ENCODE measurements at regions not wholly inside any gene's neighbourhood (a gene's known extent, or its start where the extent isn't known, plus 50 kb on each side); places are given as distances from the start of the nearest gene placed in this dataset.

DNA sequence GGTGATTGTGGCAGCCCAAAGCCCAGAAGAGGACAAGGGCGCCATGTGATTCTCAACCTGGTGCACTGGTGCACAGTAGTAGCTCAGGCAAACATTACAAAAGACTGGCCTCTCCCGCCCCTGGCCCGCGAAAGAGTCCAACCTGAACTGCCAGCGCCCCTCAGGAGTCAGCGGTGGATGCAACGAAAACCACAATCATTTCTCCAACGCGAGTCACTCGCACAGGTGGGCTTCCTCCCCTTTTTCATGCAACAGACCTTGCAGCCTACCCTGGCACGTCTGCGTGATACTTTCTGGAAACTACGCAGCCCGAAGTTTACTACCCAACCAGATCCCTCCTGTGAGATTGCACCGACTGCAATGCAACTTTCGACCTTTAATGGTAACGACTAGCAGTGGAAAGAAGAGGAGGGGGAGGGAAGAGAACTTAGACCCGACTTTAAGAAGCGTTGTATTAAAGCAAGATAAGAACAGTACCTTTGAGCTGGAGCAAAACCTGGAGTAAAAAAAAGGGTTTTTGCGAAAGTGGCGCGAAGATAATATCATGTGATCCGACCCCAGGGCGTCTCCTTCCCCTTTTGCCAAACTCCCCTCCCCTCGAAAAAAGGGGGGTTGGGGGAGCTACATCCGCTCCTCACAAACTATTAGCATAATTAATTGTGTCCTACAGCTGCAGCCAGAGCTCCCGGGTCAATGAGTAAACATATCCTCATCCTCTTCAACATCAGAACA, 63.3 kb upstream of the CCDC160 start:
- no peak for DNase-seq (ENCODE audit: low spot score)

DNA sequence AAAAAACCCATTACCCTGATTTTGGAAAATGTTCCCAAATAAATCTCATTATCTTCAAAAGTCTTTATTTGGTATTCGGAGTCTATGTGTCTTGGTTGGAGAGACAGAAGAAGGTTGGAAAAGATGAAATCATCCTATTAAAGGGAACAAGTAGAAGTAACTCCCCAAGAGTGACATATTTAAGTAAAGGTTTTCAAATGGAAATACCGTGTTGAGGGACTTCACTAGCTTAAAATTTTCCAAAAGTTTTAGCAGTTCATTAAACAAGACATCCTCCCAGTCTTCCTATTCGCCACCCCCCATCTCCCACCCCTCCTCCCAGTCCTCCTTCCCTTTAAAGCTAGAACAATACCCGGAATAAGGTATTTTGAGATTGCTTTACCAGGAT, 62.7 kb upstream of the CCDC160 start:
- no peak for DNase-seq (ENCODE audit: low spot score)

DNA sequence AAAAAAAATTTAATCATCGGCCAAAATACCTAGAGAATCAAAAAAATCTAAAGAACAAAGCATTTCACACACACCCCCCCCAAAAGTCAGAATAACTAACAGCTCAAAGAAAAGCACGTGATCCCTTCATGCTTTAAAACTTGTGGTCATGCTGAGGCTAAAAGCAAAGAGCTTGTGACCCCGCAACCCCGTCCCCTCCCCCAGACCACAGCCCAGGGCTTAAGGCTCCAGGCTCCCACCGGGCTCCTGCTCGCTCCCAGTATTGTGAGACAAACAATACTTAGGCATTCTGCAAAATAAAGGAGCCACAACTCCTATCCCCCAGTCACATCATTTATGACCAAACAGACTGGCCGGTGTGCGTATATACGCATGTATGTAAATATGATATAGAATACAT, 62.1 kb upstream of the CCDC160 start:
- DNase-seq (ENCODE audit: low spot score) = no peak

DNA sequence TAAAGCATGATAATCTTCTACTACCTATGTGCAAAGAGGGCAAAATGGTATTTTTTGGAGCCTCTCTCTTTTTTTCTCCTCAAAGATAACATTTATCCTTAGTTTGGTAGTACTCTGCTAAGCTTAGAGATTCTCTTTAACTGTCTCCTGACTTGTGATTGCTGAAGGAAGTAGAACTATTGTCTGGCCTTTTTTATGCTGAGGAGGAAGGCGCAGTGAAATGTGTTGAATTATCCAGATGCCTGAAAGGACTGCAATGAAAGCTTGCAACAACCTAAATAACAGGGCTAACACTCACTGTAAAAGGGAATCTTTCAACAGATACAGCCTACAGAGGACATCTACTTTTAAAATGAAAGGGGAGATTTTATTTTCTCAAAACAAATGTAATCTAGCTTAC, 59.5 kb upstream of the CCDC160 start:
- DNase-seq (ENCODE audit: low spot score) = no peak

DNA sequence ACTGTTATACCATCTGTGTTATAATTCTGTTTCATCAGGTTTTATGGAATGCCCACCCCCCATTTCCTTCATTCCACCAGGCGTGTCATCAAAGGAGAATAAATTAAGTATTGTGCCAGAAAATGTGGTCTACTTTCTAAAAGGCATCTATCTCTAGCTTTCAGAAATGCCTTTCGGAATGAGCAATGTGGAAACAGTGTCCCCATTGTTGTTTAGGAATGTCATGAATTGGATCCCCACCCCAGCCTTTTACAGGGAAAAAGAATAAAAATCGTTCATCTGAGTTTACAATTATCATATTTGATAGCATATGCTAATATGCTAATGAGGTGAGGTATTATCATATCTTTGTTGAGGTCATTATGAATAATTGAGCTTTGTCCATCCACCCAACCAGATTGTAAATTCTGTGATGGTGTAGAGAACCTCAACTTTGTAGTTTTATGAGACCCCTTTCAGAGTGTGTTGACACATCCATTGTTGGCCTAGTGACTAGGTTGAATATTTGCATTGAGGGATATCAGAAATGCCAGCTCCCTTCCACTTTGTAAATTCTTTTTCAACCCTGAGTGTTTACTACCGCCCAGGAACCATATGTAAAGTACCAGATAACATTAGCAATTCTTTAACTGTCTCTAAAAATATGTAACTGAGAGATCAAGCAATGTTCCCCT, 56.2 kb upstream of the CCDC160 start:
- no peak for DNase-seq (ENCODE audit: low spot score)

DNA sequence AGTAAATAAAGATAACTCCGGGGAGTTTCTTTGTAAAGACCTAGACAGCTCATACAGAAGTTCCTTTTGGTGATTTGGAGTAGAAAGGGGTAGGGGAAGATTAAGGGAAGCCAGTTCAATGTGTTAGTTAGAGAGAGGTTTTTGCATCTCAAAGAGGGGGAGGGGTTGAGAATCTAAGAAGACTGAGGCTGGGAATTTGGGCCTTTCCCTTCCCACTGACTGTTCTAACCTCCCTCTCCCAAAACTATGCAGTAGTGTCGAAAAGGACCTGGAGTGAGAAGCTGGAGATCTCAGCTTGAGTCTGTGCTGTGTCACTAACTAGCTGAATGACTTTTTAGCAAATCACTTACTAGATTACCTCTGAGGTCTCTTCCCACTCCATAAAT, 55.7 kb upstream of the CCDC160 start:
- DNase-seq (ENCODE audit: low spot score) = no peak

DNA sequence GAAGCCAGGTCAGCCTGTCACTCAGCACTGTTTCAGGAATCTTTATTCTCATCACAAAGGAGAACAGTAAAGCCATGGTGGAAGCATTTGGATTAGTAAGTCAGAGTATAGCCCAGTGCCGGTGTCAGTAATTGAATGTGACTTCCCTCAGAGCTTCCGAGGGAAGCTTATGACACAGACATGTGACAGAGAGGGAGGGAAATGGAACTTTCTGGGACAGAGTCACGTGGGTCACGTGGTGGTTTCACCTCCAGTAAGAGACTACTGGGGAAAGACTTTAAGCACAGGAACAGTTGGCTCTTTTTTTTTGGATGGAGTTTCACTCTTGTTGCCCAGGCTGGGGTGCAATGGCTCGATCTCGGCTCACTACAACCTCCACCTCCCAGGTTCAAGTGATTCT, 53.3 kb upstream of the CCDC160 start:
- DNase-seq (ENCODE audit: low spot score) = no peak

DNA sequence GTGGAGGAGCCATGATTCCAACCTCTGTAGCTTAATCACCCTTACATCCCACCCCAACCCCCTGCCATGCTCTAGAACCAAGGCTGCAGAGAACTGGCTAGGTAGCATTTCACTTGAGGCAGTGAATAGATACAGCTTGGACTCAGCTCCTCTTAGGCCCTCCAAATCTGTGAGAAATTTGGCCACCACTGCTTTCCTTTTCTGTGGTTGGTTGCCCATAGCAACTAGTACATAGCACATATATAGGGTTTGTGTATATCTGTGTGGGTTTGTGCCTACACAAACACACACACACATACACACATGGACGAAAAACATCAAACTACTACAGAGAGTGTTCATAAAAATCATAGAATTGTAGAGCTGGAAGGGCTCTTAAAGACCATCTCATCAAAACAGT, 52.0 kb upstream of the CCDC160 start:
- DNase-seq (ENCODE audit: low spot score) = no peak

DNA sequence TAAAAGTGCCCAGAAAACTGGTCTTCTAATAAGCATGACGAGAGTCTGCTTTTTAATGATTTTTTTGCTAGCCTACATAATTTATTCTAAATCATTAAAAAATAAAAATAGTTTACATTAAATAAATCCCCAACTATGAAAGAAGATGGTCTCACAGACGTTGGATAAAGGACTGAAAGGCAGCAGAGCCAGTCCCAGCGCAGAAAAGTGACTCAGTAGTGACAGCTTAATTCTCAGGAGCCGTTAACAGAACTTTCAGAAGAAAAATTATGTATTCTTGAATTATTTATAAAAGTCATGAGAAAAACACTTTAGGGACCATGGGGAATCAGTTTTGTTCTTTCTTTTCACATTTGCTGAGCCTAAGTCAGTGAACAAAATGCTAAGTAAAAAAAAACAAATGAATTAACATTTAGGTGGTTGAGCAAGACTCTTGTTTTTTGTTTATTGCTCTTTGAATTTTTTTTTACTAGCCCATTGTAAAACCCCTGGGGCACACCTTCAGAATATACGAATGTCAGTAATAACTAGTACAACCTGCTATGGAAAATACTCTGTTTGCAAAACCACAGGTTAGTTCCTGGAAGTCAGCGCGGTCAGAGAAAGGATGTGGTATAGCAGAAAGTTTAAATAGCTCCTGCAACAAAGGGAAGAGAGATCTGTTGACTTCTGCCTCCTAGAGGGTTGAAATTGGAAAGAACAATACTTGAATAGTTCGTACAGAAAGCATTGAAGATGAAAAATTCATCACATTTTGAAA, 50.4 kb upstream of the CCDC160 start:
- DNase-seq (ENCODE audit: low spot score) = no peak
